Body of pancreas (tissue), 4 donors: ENCODE measurements at regions not wholly inside any gene's neighbourhood (a gene's known extent, or its start where the extent isn't known, plus 50 kb on each side); places are given as distances from the start of the nearest gene placed in this dataset.
"Not testable (repeated sequence)": the region's sequence is repeated elsewhere in the genome, so short reads cannot be mapped to it uniquely, and the experiment has no call there.

Experiments used
- POLR2A ChIP-seq, 3 donors: fragments of 450-650 bp; IDR thresholded peaks; one replicate each; pipeline ENCODE4 v1.6.1; 2016; ENCODE audit warnings: antibody characterized with exemption in 3 of 3, mild to moderate bottlenecking in 2 of 3
- TF ChIP-seq, protein P1 (sequence below), 7 experiments: fragments of 450-650 bp in 4 of 7; fragments of 200-600 bp in 3 of 7; sonication (generic) in 3 of 7; IDR thresholded peaks; one replicate each; pipeline ENCODE4 v1.5.1; 2016 to 2019; ENCODE audit warnings: antibody characterized with exemption in 7 of 7

- not testable (repeated sequence) for TF ChIP-seq POLR2A (IDR thresholded peaks at IDR 0.05)
- TF ChIP-seq, protein P1, sequence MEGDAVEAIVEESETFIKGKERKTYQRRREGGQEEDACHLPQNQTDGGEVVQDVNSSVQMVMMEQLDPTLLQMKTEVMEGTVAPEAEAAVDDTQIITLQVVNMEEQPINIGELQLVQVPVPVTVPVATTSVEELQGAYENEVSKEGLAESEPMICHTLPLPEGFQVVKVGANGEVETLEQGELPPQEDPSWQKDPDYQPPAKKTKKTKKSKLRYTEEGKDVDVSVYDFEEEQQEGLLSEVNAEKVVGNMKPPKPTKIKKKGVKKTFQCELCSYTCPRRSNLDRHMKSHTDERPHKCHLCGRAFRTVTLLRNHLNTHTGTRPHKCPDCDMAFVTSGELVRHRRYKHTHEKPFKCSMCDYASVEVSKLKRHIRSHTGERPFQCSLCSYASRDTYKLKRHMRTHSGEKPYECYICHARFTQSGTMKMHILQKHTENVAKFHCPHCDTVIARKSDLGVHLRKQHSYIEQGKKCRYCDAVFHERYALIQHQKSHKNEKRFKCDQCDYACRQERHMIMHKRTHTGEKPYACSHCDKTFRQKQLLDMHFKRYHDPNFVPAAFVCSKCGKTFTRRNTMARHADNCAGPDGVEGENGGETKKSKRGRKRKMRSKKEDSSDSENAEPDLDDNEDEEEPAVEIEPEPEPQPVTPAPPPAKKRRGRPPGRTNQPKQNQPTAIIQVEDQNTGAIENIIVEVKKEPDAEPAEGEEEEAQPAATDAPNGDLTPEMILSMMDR (IDR thresholded peaks at IDR 0.05): not testable (repeated sequence)
Observed at GRCh38 chr10:46845640-46846039, 65.6 kb upstream of the PTPN20 start.
